H1 (cell line): ENCODE measurements at regions not wholly inside any gene's neighbourhood (a gene's known extent, or its start where the extent isn't known, plus 50 kb on each side); places are given as distances from the start of the nearest gene placed in this dataset.

Experiments used
- CTCF ChIA-PET: fragments of 300-600 bp; sonication (Branson Sonifier 250); formaldehyde crosslinking; loops from one replicate; lab custom pipeline; 2021; ENCODE audit not compliant: partially characterized antibody; lab: Charles Lee
- POLR2A ChIA-PET: fragments of 300-600 bp; sonication (Branson Sonifier 250); formaldehyde crosslinking; loops from one replicate; lab custom pipeline; 2021; ENCODE audit warnings: inconsistent platforms; ENCODE audit not compliant: partially characterized antibody; lab: Charles Lee
- DNase-seq, 2 experiments: peaks; one replicate each; pipeline versions ENCODE4 v3.0.0 to v3.0.0-alpha.2; 2010 to 2022; ENCODE audit warnings: low spot score in 2 of 2, low read depth in 1 of 2, mixed read lengths in 1 of 2
- FAIRE-seq: peaks from 2 replicates; lab custom pipeline; 2011; peaks lifted over from hg19 to GRCh38; lab: Jason Lieb, UNC
- H2AFZ ChIP-seq: 2 replicates; pipeline ENCODE4 v1.8.1; 2012; ENCODE audit warnings: low read length, inconsistent platforms
- H2AK5ac ChIP-seq: 2 replicates; pipeline ENCODE4 v1.6.1; 2013; ENCODE audit warnings: low read depth, low read length
- H2BK120ac ChIP-seq: replicated peaks from 2 replicates; pipeline ENCODE3; 2013; ENCODE audit warnings: low read depth, low read length, inconsistent platforms
- H2BK12ac ChIP-seq: 2 replicates; pipeline ENCODE4 v1.6.1; 2013; ENCODE audit warnings: low read depth, low read length
- H2BK15ac ChIP-seq: 2 replicates; pipeline ENCODE4 v1.6.1; 2013; ENCODE audit warnings: low read length
- H2BK20ac ChIP-seq: 2 replicates; pipeline ENCODE4 v1.6.1; 2013; ENCODE audit warnings: low read length
- H2BK5ac ChIP-seq: 2 replicates; pipeline ENCODE4 v1.6.1; 2013; ENCODE audit warnings: low read depth, low read length
- H3K14ac ChIP-seq: 2 replicates; pipeline ENCODE4 v1.6.1; 2013; ENCODE audit warnings: inconsistent platforms; ENCODE audit not compliant: insufficient read length
- H3K18ac ChIP-seq: 2 replicates; pipeline ENCODE4 v1.6.1; 2013; ENCODE audit warnings: low read length; ENCODE audit errors: extremely low read depth
- H3K23ac ChIP-seq: 2 replicates; pipeline ENCODE4 v1.6.1; 2013; ENCODE audit warnings: inconsistent platforms; ENCODE audit not compliant: insufficient read length
- H3K23me2 ChIP-seq: 2 replicates; pipeline ENCODE4 v1.6.1; 2013; ENCODE audit warnings: low read depth, low read length
- H3K27ac ChIP-seq: 2 replicates; pipeline ENCODE4 v1.6.1; 2011; ENCODE audit warnings: low read depth, low read length, inconsistent platforms
- H3K27me3 ChIP-seq, 4 experiments: replicated peaks in 1 of 4; 1 replicate in 1 of 4; 2 replicates in 3 of 4; pipeline versions ENCODE4 v1.6.1 to v1.8.1; 2011 to 2013; ENCODE audit warnings: low read length in 3 of 4, mild to moderate bottlenecking in 3 of 4, inconsistent platforms in 2 of 4, mixed read lengths in 2 of 4, moderate library complexity in 1 of 4; ENCODE audit not compliant: control insufficient read depth in 3 of 4, insufficient read depth in 3 of 4; ENCODE audit errors: extremely low read depth in 1 of 4
- H3K36me3 ChIP-seq, 4 experiments: 2 replicates each; pipeline versions ENCODE4 v1.6.1 to v1.8.1; 2011 to 2013; ENCODE audit warnings: mild to moderate bottlenecking in 4 of 4, low read length in 3 of 4, moderate library complexity in 2 of 4, control low read depth in 1 of 4, inconsistent platforms in 1 of 4; ENCODE audit not compliant: insufficient read depth in 4 of 4, control insufficient read depth in 2 of 4
- H3K4ac ChIP-seq: replicated peaks from 2 replicates; pipeline ENCODE3; 2013; ENCODE audit warnings: low read length, low read depth, mixed read lengths, inconsistent platforms; ENCODE audit not compliant: insufficient read length
- H3K4me1 ChIP-seq, 4 experiments: replicated peaks in 1 of 4; 1 replicate in 1 of 4; 2 replicates in 3 of 4; pipeline versions ENCODE4 v1.6.1 to v1.8.1; 2011 to 2013; ENCODE audit warnings: low read length in 3 of 4, inconsistent platforms in 2 of 4, mixed read lengths in 1 of 4; ENCODE audit not compliant: insufficient read depth in 4 of 4, control insufficient read depth in 3 of 4
- H3K4me2 ChIP-seq, 2 experiments: 2 replicates each; pipeline versions ENCODE4 v1.6.1 to v1.8.1; 2011 to 2013; ENCODE audit warnings: low read depth in 2 of 2, low read length in 2 of 2, control low read depth in 1 of 2, inconsistent platforms in 1 of 2, mild to moderate bottlenecking in 1 of 2; ENCODE audit not compliant: insufficient read depth in 1 of 2
- H3K4me3 ChIP-seq, 4 experiments: fragments of 200-600, 300-600 bp in 1 of 4; sonication (generic), shearing (Covaris generic), sonication (Bioruptor Twin) in 1 of 4; 2 replicates each; pipeline versions ENCODE4 v1.5.1 to v1.8.1; 2011 to 2016; ENCODE audit warnings: low read length in 4 of 4, low read depth in 3 of 4, control low read depth in 2 of 4, inconsistent platforms in 2 of 4, mild to moderate bottlenecking in 2 of 4, mixed read lengths in 1 of 4, moderate library complexity in 1 of 4; ENCODE audit not compliant: insufficient read depth in 2 of 4; ENCODE audit errors: extremely low read depth in 1 of 4
- H3K56ac ChIP-seq: replicated peaks from 2 replicates; pipeline ENCODE3; 2013; ENCODE audit warnings: low read depth, mild to moderate bottlenecking, mixed read lengths, low read length, inconsistent platforms; ENCODE audit not compliant: insufficient read length
- H3K79me1 ChIP-seq: 2 replicates; pipeline ENCODE4 v1.6.1; 2013; ENCODE audit warnings: low read depth, low read length, control low read depth
- H3K79me2 ChIP-seq, 2 experiments: 2 replicates each; pipeline versions ENCODE4 v1.6.1 to v1.8.1; 2012 to 2013; ENCODE audit warnings: low read length in 2 of 2, mild to moderate bottlenecking in 2 of 2, inconsistent platforms in 1 of 2; ENCODE audit not compliant: insufficient read depth in 2 of 2, control insufficient read depth in 1 of 2
- H3K9ac ChIP-seq, 4 experiments: replicated peaks in 1 of 4; 1 replicate in 1 of 4; 2 replicates in 3 of 4; pipeline versions ENCODE4 v1.6.1 to v1.8.1; 2011 to 2013; ENCODE audit warnings: low read depth in 3 of 4, low read length in 3 of 4, control low read depth in 2 of 4, mild to moderate bottlenecking in 2 of 4, moderate library complexity in 2 of 4, inconsistent platforms in 1 of 4; ENCODE audit errors: extremely low read depth in 1 of 4
- H3K9me3 ChIP-seq, 2 experiments: 2 replicates each; pipeline versions ENCODE4 v1.6.1 to v1.8.1; 2012 to 2013; ENCODE audit warnings: mild to moderate bottlenecking in 2 of 2, moderate library complexity in 2 of 2, control low read depth in 1 of 2, inconsistent platforms in 1 of 2, low read depth in 1 of 2, low read length in 1 of 2, mixed read lengths in 1 of 2; ENCODE audit not compliant: insufficient read depth in 2 of 2
- H4K20me1 ChIP-seq, 2 experiments: replicated peaks in 1 of 2; 2 replicates each; pipeline versions ENCODE3 to v1.8.1; 2011 to 2013; ENCODE audit warnings: inconsistent platforms in 2 of 2, low read length in 2 of 2, mild to moderate bottlenecking in 1 of 2; ENCODE audit not compliant: insufficient read depth in 2 of 2, control insufficient read depth in 1 of 2
- H4K5ac ChIP-seq: 2 replicates; pipeline ENCODE4 v1.6.1; 2013; ENCODE audit warnings: low read length, low read depth, mixed read lengths, inconsistent platforms; ENCODE audit not compliant: insufficient read length
- H4K8ac ChIP-seq: 2 replicates; pipeline ENCODE4 v1.8.0; 2013; ENCODE audit warnings: mild to moderate bottlenecking, moderate library complexity, low read length, inconsistent platforms; ENCODE audit not compliant: insufficient read depth; ENCODE audit errors: extremely low read depth
- H4K91ac ChIP-seq: replicated peaks from 2 replicates; pipeline ENCODE3; 2013; ENCODE audit warnings: low read length, mixed read lengths, inconsistent platforms; ENCODE audit not compliant: insufficient read length
- RNF2 ChIP-seq: fragments of 200-900, 300-1000 bp; sonication (generic); IDR thresholded peaks from 2 replicates; pipeline ENCODE4 v1.7.1; 2016; ENCODE audit warnings: borderline replicate concordance, low read depth, mild to moderate bottlenecking, antibody characterized with exemption, low read length; ENCODE audit not compliant: poor library complexity, severe bottlenecking; ENCODE audit errors: missing control alignments
- TEAD4 ChIP-seq: IDR thresholded peaks from 2 replicates; pipeline ENCODE4 v1.6.1; 2012; ENCODE audit warnings: low read depth, low read length, inconsistent platforms, mixed read lengths
- WGBS, 2 experiments: shearing (Covaris generic) in 1 of 2; methylation state at CpG; one replicate each; pipeline versions ENCODE4 v1.1.6 to v1.1.7; 2013 to 2015; ENCODE audit warnings: low lambda C conversion rate in 2 of 2, mixed read lengths in 2 of 2, inconsistent platforms in 1 of 2, low coverage in 1 of 2, missing lambda C conversion rate in 1 of 2; ENCODE audit not compliant: insufficient replicate concordance in 2 of 2, insufficient coverage in 1 of 2, insufficient read length in 1 of 2; ENCODE audit errors: extremely low coverage in 1 of 2, missing lambda C conversion rate in 1 of 2; 5-methylcytosine and 5-hydroxymethylcytosine counted together

DNA sequence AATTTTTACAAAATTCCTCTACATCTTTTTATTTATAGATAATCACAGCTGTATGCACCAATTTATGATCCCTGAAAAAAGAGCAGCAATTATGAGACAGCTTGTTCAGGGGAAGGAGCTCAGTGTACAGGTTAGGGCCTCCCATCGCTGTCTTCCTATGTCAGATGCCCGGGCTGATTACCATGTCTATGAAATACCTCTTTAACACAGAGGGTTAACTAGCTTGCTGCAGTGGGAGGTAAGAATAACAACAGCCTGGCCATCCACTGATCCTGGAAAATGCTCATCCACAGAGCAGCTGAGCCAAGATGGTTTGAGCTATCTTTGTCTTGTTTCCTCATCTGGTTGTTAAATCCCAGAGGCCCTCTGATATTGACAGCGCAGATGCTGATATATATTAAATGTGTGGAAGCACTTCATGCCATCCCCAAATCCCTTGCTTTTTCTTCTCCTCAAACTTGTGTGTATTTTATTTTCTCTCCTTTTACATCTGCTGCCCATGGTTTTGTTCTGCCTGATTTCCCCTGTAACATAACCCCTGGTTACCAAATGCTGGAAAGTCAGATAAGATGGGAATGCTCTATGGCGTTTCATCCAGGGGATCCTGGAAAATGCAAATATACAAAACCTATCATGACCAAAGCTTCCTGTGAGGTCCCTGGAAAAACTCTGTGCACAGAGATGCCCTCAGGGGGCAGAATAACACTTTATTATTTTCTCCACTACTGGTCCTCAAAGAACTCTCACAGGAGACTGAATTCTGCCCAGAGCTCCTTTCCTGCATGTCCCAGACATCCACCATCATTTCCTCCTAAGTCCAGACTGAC lies 85.8 kb upstream of the PUDP start:
- Histone ChIP-seq H3K56ac (no peak overlapping the region), H4K5ac (no peak overlapping the region), H3K79me1 (no peaks in the 10 kb centered on the region), H2AK5ac (no peak overlapping the region), H2BK15ac (no peak overlapping the region), H2BK20ac (no peak overlapping the region), H2BK12ac (no peak overlapping the region), H3K9me3 (no peaks in the 10 kb centered on the region), H3K9ac (no peak overlapping the region), H4K91ac (no peak overlapping the region), H3K27me3 (peaks cover 0 to 5% (median 2%) of the 10 kb centered on the region in 4 experiments; a peak in 3 of 7 replicates), H3K23ac (no peak overlapping the region), H3K4me2 (no peak overlapping the region), H3K27ac (no peak overlapping the region), H3K79me2 (no peaks in the 10 kb centered on the region), H2BK120ac (no peak overlapping the region), H4K20me1 (no peaks in the 10 kb centered on the region), H3K4me3 (no peak overlapping the region), H3K23me2 (no peaks in the 10 kb centered on the region), H3K14ac (no peak overlapping the region), H3K36me3 (no peaks in the 10 kb centered on the region), H2AFZ (no peak overlapping the region), H3K18ac (no peak overlapping the region), H4K8ac (no peak overlapping the region), H3K4me1 (0 out of 7 replicates have a peak, but pooled peaks cover 0 to 3% (median 0%) of the 10 kb centered on the region in 4 experiments), H3K4ac (no peak overlapping the region), H2BK5ac (no peak overlapping the region)
- WGBS, 2 experiments, result 56% methylated on average over 4 of the region's 4 CpGs; no CpG with 5 or more reads in 1 of the 2 experiments
- POLR2A ChIA-PET, result no interaction called here
- FAIRE-seq (no peak), DNase-seq (no peak)
- CTCF ChIA-PET, result interaction anchor here (0.8 kb wide), 2 partner anchors 14 to 43 kb away, joined by 3 read pairs; no protein-coding TSS in a partner anchor
- TF ChIP-seq TEAD4 (no peak), RNF2 (no peak)
